NCI-H345 (cell line): ENCODE measurements at regions not wholly inside any gene's neighbourhood (a gene's known extent, or its start where the extent isn't known, plus 50 kb on each side); places are given as distances from the start of the nearest gene placed in this dataset.
"Not testable (repeated sequence)": the region's sequence is repeated elsewhere in the genome, so short reads cannot be mapped to it uniquely, and the experiment has no call there.

Source experiments
- DNase-seq: peaks from one replicate; lab custom pipeline; 2025; lab: John Stamatoyannopoulos, UW

DNA sequence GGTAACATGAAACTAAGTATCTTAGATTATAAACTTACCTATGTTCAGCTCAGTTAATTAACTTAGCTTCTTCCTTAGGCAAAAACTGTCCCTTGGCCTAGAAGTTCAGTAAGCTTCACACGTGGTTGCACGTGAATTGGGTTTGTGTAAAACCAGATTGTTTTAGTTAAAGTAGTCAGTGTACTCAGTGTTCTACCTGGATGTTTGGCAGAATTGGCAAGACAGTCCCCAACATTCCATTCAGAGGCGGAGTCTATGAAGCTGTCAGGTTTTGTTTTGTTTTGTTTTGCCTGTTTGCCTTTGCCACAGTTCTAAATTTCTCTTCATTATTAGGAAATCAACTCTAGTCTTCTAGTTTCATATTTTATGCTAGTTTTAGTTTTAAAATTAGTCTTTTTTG lies 105.3 kb upstream of the ZEB2 start:
- DNase-seq, result no peak

GRCh38 chr2:144624451-144624850 lies 104.5 kb upstream of the ZEB2 start:
- DNase-seq, result no peak

- not testable (repeated sequence) for DNase-seq
Measured at GRCh38 chr2:144622373-144622772, 102.5 kb upstream of the ZEB2 start.

- no peak for DNase-seq
Measured at GRCh38 chr2:144621266-144621665, 101.3 kb upstream of the ZEB2 start.

- no peak for DNase-seq
Measured at GRCh38 chr2:144619760-144620159, 99.8 kb upstream of the ZEB2 start.

DNA sequence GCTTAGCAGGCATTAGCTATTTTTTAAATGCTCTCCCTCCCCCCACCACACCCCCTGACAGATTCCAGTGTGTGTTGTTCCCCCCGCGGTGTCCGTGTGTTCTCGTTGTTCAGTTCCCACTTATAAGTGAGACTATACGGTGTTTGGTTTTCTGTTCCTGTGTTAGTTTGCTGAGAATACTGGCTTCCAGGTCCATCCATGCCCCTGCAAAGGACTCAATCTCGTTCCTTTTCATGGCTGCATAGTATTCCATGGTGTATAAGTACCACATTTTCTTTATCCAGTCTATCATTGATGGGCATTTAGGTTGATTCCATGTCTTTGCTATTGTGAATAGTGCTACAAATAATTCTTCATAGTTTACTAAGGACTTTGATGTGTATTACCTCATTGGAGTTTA lies 97.3 kb upstream of the ZEB2 start:
- DNase-seq, result not testable (repeated sequence)

- no peak for DNase-seq
Measured at GRCh38 chr2:144615866-144616565, 96.1 kb upstream of the ZEB2 start.

GRCh38 chr2:144607891-144608521 lies 88.1 kb upstream of the ZEB2 start:
- no peak for DNase-seq

DNA sequence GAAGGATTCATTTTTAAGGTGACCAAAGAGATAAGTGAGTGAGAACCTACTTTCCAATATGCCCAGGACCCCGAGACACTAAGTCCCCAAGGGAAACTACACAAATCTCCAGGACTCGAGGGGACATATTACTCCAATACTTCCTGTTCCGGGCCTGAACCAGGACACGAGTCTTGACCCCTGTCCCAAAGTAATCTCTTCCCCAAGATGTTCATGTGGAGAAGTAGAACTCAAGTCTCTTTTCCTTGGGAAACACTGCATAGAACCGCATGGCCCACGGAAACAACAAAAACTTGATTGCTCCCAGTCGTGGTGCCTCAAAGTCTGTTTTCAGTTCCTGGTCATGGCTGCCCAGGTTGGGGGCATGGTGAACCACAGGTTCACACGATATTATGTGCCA lies 87.2 kb upstream of the ZEB2 start:
- no peak for DNase-seq

DNA sequence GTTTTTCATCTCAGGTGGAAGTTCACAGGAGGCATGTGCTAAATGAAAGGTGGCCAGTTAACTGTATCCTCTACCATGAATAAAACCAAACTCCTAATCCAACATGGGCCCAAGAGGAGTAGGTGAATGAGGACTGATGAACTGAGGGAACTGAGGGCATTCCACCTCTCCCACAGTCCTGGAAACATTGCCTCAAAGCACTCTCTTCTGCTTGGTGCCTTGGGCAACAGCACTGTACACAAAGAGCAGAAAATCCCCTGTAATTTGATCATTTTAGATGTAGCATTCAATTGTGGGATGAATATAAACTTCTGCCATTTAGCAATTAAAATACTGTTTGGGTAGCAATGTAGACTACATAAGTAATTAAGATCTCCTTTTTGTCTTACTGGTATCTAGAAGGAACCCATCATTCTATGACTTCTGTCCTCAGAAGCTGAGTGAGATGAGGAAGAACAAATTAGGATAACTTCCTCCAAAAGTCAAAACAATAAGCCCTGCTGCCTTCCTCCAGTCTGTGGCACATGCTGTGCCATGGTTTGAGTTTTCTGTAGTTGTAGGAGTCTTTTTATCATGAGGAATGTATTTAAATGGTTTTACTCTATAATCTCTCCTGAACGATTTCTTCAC lies 86.7 kb upstream of the ZEB2 start:
- no peak for DNase-seq

GRCh38 chr2:144605231-144605840 lies 85.4 kb upstream of the ZEB2 start:
- no peak for DNase-seq

DNA sequence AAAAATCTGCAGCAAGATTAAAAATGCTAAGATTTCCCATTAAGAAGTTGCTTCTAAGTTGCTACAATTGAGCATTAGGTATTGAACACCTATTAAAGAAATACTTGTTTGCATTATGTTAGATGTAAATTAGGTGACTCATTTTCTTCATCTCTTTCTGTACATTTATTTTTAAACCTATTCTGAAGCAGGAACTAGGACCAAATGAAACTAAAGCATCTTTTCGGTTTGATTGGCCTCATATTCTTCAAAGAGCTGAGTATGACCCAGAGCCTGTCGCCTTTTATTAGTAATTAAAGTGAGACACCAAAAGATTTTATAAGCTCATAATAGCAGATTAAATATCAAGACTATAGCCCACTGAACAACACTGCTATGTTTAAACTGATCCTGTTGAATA lies 83.4 kb upstream of the ZEB2 start:
- DNase-seq, result no peak

DNA sequence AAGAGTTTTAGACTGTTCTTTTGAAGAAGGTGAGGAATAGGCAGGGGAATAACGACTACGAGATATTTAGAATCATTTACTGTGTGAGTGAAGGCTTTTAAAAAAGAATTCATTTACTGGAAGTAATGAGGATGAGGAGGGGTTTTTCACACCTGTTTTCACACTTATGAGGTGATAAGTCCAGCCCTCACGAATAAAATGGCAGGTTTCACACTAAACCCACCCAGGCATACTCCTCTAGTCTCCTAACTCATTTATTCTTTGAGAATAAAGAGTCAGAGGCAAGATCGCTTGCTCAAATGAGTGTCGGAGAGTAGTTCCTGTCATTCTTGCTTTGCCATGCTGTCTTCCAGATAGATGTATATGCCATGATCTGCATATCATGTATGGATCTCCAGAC lies 79.0 kb upstream of the ZEB2 start:
- DNase-seq, result no peak

DNA sequence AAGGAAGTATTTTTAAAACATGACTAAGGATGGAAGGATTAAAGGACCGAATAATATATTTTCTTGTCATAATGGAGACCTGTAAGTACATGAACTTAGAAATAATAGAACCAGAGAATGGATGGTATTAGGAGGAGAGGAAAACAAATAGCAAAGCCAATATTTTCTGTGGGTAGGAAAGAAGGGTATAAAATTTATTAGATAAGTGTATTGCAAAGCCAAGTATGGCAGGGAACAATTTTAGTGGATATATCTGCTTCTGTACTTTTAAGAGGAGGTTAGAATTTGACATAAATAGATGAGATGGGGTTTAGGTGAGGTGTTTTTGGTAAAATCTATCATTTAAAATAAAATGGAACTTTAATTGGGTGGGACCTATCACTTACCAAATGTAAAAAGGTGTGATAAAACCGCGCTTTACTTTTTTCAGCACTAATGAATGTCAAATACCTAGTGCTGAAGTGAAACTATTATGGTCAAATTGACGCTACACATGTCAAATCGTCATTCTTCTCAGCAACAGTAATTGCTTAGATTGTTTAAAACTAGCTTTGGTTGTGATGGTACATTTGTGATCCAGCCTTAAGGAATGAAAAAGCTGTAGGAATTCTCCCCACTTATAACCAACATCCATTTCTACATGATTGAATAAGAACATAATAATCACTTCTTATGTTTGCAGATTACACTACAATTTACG lies 78.1 kb upstream of the ZEB2 start:
- DNase-seq, result no peak

GRCh38 chr2:144597388-144597787 lies 77.5 kb upstream of the ZEB2 start:
- DNase-seq, result no peak

DNA sequence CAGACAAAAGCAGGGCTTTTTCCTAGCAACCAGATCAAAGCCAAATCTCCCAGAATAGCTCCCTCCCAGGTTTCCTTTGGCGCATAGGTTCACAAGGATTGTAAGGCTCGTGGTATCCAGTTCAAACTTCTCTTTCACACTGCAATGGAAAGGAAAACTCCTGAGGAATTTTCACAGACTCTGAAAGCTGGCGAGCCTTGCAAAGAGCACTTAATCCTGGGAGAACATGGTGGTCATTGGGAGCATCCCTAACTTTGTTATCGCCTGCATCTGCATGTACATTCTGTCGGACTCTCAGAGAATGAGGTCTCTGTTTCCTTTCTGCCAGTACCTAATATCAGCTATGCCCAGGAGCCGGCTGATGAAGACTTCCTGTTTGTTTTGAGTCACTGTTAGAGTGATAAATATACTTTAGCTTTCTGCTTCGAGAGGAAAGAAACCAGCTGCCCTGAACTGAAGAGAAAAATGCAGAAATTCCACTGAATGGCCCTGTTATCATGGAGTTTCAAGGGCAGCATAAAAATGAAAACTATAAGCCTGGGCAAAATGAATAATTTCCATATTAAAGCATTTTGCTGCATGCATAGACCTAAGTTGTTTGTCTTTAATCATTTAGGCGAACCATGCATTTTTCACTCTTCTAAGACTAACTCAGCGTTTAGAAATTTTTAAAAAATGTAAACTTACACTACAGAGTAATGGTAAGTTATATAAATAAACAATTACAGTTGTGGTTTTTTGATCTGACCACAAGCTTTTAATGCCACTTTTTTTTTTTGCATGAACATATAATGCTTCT lies 76.4 kb upstream of the ZEB2 start:
- DNase-seq, result no peak

DNA sequence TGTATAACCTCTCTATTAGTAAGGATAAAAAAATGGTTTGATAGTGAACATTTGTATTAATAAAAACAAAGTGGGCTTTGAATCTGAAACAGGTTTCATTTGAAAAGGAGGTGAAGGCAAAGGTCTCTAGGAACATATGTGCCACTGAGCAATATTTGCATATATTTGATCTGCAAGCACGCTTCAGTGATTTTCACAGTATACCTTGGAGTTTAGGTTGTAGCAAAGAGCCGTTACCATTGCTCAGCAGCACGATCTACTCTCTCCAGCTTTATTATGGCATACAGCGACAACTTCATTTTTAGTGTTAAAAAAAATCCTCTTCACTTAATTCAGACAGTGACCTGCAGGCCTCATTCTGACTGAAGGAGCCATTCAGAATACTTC lies 75.8 kb upstream of the ZEB2 start:
- no peak for DNase-seq

GRCh38 chr2:144595279-144595678 lies 75.4 kb upstream of the ZEB2 start:
- DNase-seq, result no peak

DNA sequence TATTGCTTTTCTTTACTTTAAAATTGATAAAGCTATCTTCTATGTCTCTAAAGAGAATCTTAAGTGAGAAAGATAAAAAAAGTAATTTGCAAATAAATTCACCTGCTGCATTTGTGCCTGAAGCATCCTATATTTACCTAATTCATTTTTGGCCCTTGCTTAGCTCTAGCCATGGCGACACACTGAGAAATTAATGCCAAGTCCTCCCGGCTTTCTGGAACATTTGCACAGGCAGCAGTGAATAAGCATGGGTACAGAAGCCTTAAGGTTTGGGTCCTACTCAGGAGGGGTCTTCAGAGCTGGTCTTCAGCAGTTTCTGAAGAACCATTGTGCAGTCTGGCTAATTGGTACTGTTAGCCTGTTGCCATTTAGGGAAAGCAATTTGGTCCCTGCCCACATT lies 73.9 kb upstream of the ZEB2 start:
- DNase-seq, result no peak

DNA sequence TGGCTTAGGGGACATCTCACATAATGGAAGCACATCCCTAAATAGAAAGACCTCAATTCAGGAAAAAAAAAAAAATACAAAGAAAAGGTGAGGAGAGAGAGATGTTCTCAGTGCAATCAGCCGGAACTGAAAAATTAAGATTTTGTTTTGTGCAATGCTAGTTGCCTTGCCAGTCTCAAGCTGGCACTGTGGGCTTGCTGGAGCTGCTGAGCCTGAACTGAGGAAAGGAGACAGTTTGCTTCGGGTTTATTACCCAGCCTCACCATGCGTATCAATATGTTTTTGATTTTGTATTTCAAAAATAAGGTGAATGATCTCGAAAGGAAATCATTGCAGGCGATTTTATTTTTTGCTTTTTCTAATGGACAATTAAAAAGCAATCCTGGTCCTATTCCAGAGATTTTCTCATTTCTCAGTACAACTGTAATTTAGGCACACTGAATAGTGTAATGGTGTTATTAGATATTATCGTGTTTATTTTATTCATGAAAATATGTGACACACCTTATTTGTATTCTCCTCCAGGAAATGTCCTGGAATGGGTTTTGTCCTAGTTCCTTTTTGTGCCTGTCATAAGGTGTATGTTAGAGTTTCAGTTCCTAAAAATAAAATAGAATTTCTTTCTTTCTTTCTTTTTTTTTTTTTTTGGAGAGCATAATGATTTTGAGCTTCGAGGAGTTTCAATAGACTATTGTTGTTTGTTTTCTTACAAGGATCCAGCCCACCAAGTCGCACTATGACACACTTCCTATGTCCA lies 72.8 kb upstream of the ZEB2 start:
- no peak for DNase-seq

DNA sequence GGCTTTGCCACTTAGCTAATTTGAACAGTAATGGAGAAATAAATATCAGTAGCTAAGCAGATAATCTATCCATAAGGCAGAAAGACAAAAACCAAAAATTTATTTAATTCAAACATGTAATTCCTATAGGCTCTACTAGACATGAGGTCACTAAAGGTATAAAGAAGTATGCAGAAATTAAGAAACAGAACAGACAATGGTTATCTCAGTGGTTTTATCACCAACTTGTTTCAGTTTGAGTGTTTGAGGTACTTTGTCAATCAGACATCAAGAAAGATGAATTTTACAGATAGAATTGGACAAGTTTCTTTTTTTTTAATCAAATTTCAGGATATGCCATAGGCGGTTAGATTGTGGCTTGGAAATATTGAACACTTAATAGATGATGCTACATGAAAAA lies 67.4 kb upstream of the ZEB2 start:
- DNase-seq, result no peak
